ENCODE measurements at regions not wholly inside any gene's neighbourhood (a gene's known extent, or its start where the extent isn't known, plus 50 kb on each side); places are given as distances from the start of the nearest gene placed in this dataset.

GRCh38 chr12:24582954-24583601 is 365.8 kb downstream of the BCAT1 start:
- TF ChIP-seq, protein P1, sequence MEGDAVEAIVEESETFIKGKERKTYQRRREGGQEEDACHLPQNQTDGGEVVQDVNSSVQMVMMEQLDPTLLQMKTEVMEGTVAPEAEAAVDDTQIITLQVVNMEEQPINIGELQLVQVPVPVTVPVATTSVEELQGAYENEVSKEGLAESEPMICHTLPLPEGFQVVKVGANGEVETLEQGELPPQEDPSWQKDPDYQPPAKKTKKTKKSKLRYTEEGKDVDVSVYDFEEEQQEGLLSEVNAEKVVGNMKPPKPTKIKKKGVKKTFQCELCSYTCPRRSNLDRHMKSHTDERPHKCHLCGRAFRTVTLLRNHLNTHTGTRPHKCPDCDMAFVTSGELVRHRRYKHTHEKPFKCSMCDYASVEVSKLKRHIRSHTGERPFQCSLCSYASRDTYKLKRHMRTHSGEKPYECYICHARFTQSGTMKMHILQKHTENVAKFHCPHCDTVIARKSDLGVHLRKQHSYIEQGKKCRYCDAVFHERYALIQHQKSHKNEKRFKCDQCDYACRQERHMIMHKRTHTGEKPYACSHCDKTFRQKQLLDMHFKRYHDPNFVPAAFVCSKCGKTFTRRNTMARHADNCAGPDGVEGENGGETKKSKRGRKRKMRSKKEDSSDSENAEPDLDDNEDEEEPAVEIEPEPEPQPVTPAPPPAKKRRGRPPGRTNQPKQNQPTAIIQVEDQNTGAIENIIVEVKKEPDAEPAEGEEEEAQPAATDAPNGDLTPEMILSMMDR (IDR thresholded peaks at IDR 0.05; ENCODE audit: poor library complexity, severe bottlenecking) = no peak
- TF ChIP-seq TAF1 (IDR thresholded peaks at IDR 0.05; ENCODE audit: low read depth) (no peak), POLR2AphosphoS5 (IDR thresholded peaks at IDR 0.05) (no peak), EZH2 (IDR thresholded peaks at IDR 0.05; ENCODE audit: borderline replicate concordance, insufficient read depth, low read length, poor library complexity, severe bottlenecking) (no peak), EP300 (conservative IDR thresholded peaks at IDR 0.05; ENCODE audit: poor library complexity, severe bottlenecking) (no peak), REST (IDR thresholded peaks at IDR 0.05; ENCODE audit: borderline replicate concordance) (no peak), SMC3 (conservative IDR thresholded peaks at IDR 0.05; ENCODE audit: poor library complexity) (no peak), RAD21 (conservative IDR thresholded peaks at IDR 0.05) (no peak), MXI1 (conservative IDR thresholded peaks at IDR 0.05; ENCODE audit: poor library complexity, severe bottlenecking) (no peak)
